SH-SY5Y (cell line): ENCODE measurements at regions not wholly inside any gene's neighbourhood (a gene's known extent, or its start where the extent isn't known, plus 50 kb on each side); places are given as distances from the start of the nearest gene placed in this dataset.

Source experiments
- GATA2 ChIP-seq: IDR thresholded peaks from 2 replicates; pipeline ENCODE4 v1.6.1; 2011; ENCODE audit warnings: mild to moderate bottlenecking, low read depth, low read length
- GATA3 ChIP-seq: IDR thresholded peaks from 2 replicates; pipeline ENCODE4 v1.6.1; 2011; ENCODE audit warnings: low read depth, mild to moderate bottlenecking, low read length, moderate library complexity

GRCh38 chr3:124373524-124373923 lies 356.7 kb upstream of the UMPS start:
- TF ChIP-seq GATA2 (no peak), GATA3 (no peak)
